ENCODE measurements at regions not wholly inside any gene's neighbourhood (a gene's known extent, or its start where the extent isn't known, plus 50 kb on each side); places are given as distances from the start of the nearest gene placed in this dataset.
"Not testable (repeated sequence)": the region's sequence is repeated elsewhere in the genome, so short reads cannot be mapped to it uniquely, and the experiment has no call there.

GRCh38 chr21:35711213-35711612 lies 349.1 kb downstream of the SETD4 start:
- H3K27me3 ChIP-seq (ENCODE audit: low read length) = no peaks in the 10 kb centered on the region
- H3K27ac ChIP-seq (ENCODE audit: low read length) = no peak overlapping the region
- H3K9ac ChIP-seq (ENCODE audit: low read length) = no peak overlapping the region
- H4K20me1 ChIP-seq (ENCODE audit: insufficient read depth, low read depth, low read length) = no peaks in the 10 kb centered on the region
- no peaks in the 10 kb centered on the region for H3K4me1 ChIP-seq (ENCODE audit: low read length)
- H3K79me2 ChIP-seq (ENCODE audit: low read length) = no peaks in the 10 kb centered on the region
- H3K9me2 ChIP-seq (replicated peaks; ENCODE audit: insufficient read depth, low read length) = no peaks in the 10 kb centered on the region
- no peak for DNase-seq
- no peak overlapping the region for H3K4me2 ChIP-seq (ENCODE audit: low read depth, low read length, poor library complexity, severe bottlenecking)
- no peak overlapping the region for H2AFZ ChIP-seq (ENCODE audit: low read length)
- H3K9me3 ChIP-seq (ENCODE audit: low read length) = no peaks in the 10 kb centered on the region
- no peaks in the 10 kb centered on the region for H3K36me3 ChIP-seq (ENCODE audit: insufficient read depth, low read length)
- no peak overlapping the region for H3K4me3 ChIP-seq (ENCODE audit: low read length)

- H3K27me3 ChIP-seq (ENCODE audit: low read length); H3K9me3 ChIP-seq (ENCODE audit: low read length); H3K79me2 ChIP-seq (ENCODE audit: low read length); H3K4me1 ChIP-seq (ENCODE audit: low read length); H2AFZ ChIP-seq (ENCODE audit: low read length); H3K4me3 ChIP-seq (ENCODE audit: low read length); DNase-seq; H3K9ac ChIP-seq (ENCODE audit: low read length); H3K36me3 ChIP-seq (ENCODE audit: insufficient read depth, low read length); H4K20me1 ChIP-seq (ENCODE audit: insufficient read depth, low read depth, low read length); H3K9me2 ChIP-seq (replicated peaks; ENCODE audit: insufficient read depth, low read length); H3K4me2 ChIP-seq (ENCODE audit: low read depth, low read length, poor library complexity, severe bottlenecking); H3K27ac ChIP-seq (ENCODE audit: low read length): not testable (repeated sequence)
Measured at GRCh38 chr21:35709990-35710389, 350.3 kb downstream of the SETD4 start.

GRCh38 chr21:35705888-35706287 lies 354.4 kb downstream of the SETD4 start:
- no peak overlapping the region for H3K4me2 ChIP-seq (ENCODE audit: low read depth, low read length, poor library complexity, severe bottlenecking)
- H3K36me3 ChIP-seq (ENCODE audit: insufficient read depth, low read length) = no peaks in the 10 kb centered on the region
- no peak overlapping the region for H3K9ac ChIP-seq (ENCODE audit: low read length)
- no peaks in the 10 kb centered on the region for H4K20me1 ChIP-seq (ENCODE audit: insufficient read depth, low read depth, low read length)
- no peak overlapping the region for H3K27ac ChIP-seq (ENCODE audit: low read length)
- no peaks in the 10 kb centered on the region for H3K79me2 ChIP-seq (ENCODE audit: low read length)
- no peaks in the 10 kb centered on the region for H3K9me3 ChIP-seq (ENCODE audit: low read length)
- no peak overlapping the region for H3K4me3 ChIP-seq (ENCODE audit: low read length)
- H3K4me1 ChIP-seq (ENCODE audit: low read length) = no peaks in the 10 kb centered on the region
- H2AFZ ChIP-seq (ENCODE audit: low read length) = no peak overlapping the region
- H3K27me3 ChIP-seq (ENCODE audit: low read length) = no peaks in the 10 kb centered on the region
- DNase-seq = no peak
- no peaks in the 10 kb centered on the region for H3K9me2 ChIP-seq (replicated peaks; ENCODE audit: insufficient read depth, low read length)

GRCh38 chr21:35705237-35705887 lies 355.0 kb downstream of the SETD4 start:
- Histone ChIP-seq H3K27me3 (ENCODE audit: low read length) (no peaks in the 10 kb centered on the region), H3K9ac (ENCODE audit: low read length) (no peak overlapping the region), H3K79me2 (ENCODE audit: low read length) (no peaks in the 10 kb centered on the region), H3K36me3 (ENCODE audit: insufficient read depth, low read length) (no peaks in the 10 kb centered on the region), H3K27ac (ENCODE audit: low read length) (no peak overlapping the region), H3K4me3 (ENCODE audit: low read length) (no peak overlapping the region), H3K9me3 (ENCODE audit: low read length) (no peaks in the 10 kb centered on the region), H3K9me2 (replicated peaks; ENCODE audit: insufficient read depth, low read length) (no peaks in the 10 kb centered on the region), H3K4me1 (ENCODE audit: low read length) (no peaks in the 10 kb centered on the region), H4K20me1 (ENCODE audit: insufficient read depth, low read depth, low read length) (no peaks in the 10 kb centered on the region), H2AFZ (ENCODE audit: low read length) (no peak overlapping the region), H3K4me2 (ENCODE audit: low read depth, low read length, poor library complexity, severe bottlenecking) (no peak overlapping the region)
- no peak for DNase-seq

GRCh38 chr21:35703704-35704103 lies 356.6 kb downstream of the SETD4 start:
- H3K79me2 ChIP-seq (ENCODE audit: low read length) = no peaks in the 10 kb centered on the region
- no peaks in the 10 kb centered on the region for H3K4me1 ChIP-seq (ENCODE audit: low read length)
- DNase-seq = no peak
- H3K36me3 ChIP-seq (ENCODE audit: insufficient read depth, low read length) = no peaks in the 10 kb centered on the region
- no peak overlapping the region for H3K4me3 ChIP-seq (ENCODE audit: low read length)
- H3K4me2 ChIP-seq (ENCODE audit: low read depth, low read length, poor library complexity, severe bottlenecking) = no peak overlapping the region
- no peak overlapping the region for H2AFZ ChIP-seq (ENCODE audit: low read length)
- no peaks in the 10 kb centered on the region for H4K20me1 ChIP-seq (ENCODE audit: insufficient read depth, low read depth, low read length)
- H3K9me3 ChIP-seq (ENCODE audit: low read length) = no peaks in the 10 kb centered on the region
- H3K9me2 ChIP-seq (replicated peaks; ENCODE audit: insufficient read depth, low read length) = no peaks in the 10 kb centered on the region
- H3K27me3 ChIP-seq (ENCODE audit: low read length) = no peaks in the 10 kb centered on the region
- H3K9ac ChIP-seq (ENCODE audit: low read length) = no peak overlapping the region
- H3K27ac ChIP-seq (ENCODE audit: low read length) = no peak overlapping the region

- Histone ChIP-seq H3K27me3 (ENCODE audit: low read length) (no peaks in the 10 kb centered on the region), H3K4me2 (ENCODE audit: low read depth, low read length, poor library complexity, severe bottlenecking) (no peak overlapping the region), H3K79me2 (ENCODE audit: low read length) (no peaks in the 10 kb centered on the region), H2AFZ (ENCODE audit: low read length) (no peak overlapping the region), H3K36me3 (ENCODE audit: insufficient read depth, low read length) (no peaks in the 10 kb centered on the region), H3K4me3 (ENCODE audit: low read length) (no peak overlapping the region), H4K20me1 (ENCODE audit: insufficient read depth, low read depth, low read length) (no peaks in the 10 kb centered on the region), H3K4me1 (ENCODE audit: low read length) (no peaks in the 10 kb centered on the region), H3K9me2 (replicated peaks; ENCODE audit: insufficient read depth, low read length) (no peaks in the 10 kb centered on the region), H3K9me3 (ENCODE audit: low read length) (no peaks in the 10 kb centered on the region), H3K9ac (ENCODE audit: low read length) (no peak overlapping the region), H3K27ac (ENCODE audit: low read length) (no peak overlapping the region)
- no peak for DNase-seq
Measured at GRCh38 chr21:35699361-35699760, 361.0 kb downstream of the SETD4 start.

DNA sequence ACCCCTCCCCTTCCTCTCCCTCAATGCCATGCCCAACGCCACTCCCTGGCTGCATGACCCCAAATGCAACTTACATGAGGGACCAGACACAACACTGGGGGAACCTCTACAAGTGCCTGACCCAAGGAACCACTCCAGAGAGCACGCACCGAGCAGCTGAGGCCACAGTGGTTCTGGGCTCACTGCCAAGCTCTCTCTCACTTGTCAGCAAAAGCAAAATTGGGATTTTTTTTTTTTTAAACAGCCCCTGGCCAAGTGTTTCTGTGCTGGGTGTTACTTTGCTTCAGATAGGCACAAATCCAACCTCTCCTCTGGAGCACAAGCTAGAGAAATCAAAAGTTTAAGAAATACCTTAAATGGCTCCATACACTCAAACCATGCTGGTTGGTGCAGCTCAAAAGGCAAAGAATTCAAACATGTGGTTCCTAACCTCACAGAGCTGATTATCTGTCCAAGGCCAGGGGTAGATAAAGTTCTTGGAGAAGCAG lies 363.0 kb downstream of the SETD4 start:
- no peak overlapping the region for H3K4me3 ChIP-seq (ENCODE audit: low read length)
- H3K79me2 ChIP-seq (ENCODE audit: low read length) = no peaks in the 10 kb centered on the region
- no peak overlapping the region for H3K27ac ChIP-seq (ENCODE audit: low read length)
- H3K27me3 ChIP-seq (ENCODE audit: low read length) = no peaks in the 10 kb centered on the region
- no peaks in the 10 kb centered on the region for H3K9me3 ChIP-seq (ENCODE audit: low read length)
- H2AFZ ChIP-seq (ENCODE audit: low read length) = no peak overlapping the region
- no peak overlapping the region for H3K9ac ChIP-seq (ENCODE audit: low read length)
- H3K9me2 ChIP-seq (replicated peaks; ENCODE audit: insufficient read depth, low read length) = no peaks in the 10 kb centered on the region
- H3K4me1 ChIP-seq (ENCODE audit: low read length) = no peaks in the 10 kb centered on the region
- no peaks in the 10 kb centered on the region for H4K20me1 ChIP-seq (ENCODE audit: insufficient read depth, low read depth, low read length)
- DNase-seq = no peak
- no peak overlapping the region for H3K4me2 ChIP-seq (ENCODE audit: low read depth, low read length, poor library complexity, severe bottlenecking)
- H3K36me3 ChIP-seq (ENCODE audit: insufficient read depth, low read length) = no peaks in the 10 kb centered on the region

- H3K4me3 ChIP-seq (ENCODE audit: low read length) = no peak overlapping the region
- no peak for DNase-seq
- H3K79me2 ChIP-seq (ENCODE audit: low read length) = no peaks in the 10 kb centered on the region
- no peak overlapping the region for H2AFZ ChIP-seq (ENCODE audit: low read length)
- H3K36me3 ChIP-seq (ENCODE audit: insufficient read depth, low read length) = no peaks in the 10 kb centered on the region
- no peak overlapping the region for H3K4me2 ChIP-seq (ENCODE audit: low read depth, low read length, poor library complexity, severe bottlenecking)
- no peak overlapping the region for H3K9ac ChIP-seq (ENCODE audit: low read length)
- no peaks in the 10 kb centered on the region for H3K9me3 ChIP-seq (ENCODE audit: low read length)
- H3K4me1 ChIP-seq (ENCODE audit: low read length) = no peaks in the 10 kb centered on the region
- H3K27ac ChIP-seq (ENCODE audit: low read length) = no peak overlapping the region
- H3K9me2 ChIP-seq (replicated peaks; ENCODE audit: insufficient read depth, low read length) = no peaks in the 10 kb centered on the region
- no peaks in the 10 kb centered on the region for H4K20me1 ChIP-seq (ENCODE audit: insufficient read depth, low read depth, low read length)
- no peaks in the 10 kb centered on the region for H3K27me3 ChIP-seq (ENCODE audit: low read length)
Measured at GRCh38 chr21:35696644-35697043, 363.7 kb downstream of the SETD4 start.
